GM18502 (cell line): ENCODE measurements at regions not wholly inside any gene's neighbourhood (a gene's known extent, or its start where the extent isn't known, plus 50 kb on each side); places are given as distances from the start of the nearest gene placed in this dataset.

Experiments used
- ATAC-seq: cut with Tn5 transposase; IDR thresholded peaks from one replicate; pipeline ENCODE4 v1.9.1; 2021; ENCODE audit warnings: mild to moderate bottlenecking; ENCODE audit not compliant: unreplicated experiment, poor library complexity

GRCh38 chr4:59956366-59956765 lies 1243.8 kb upstream of the ADGRL3 start:
- ATAC-seq, result no peak

- no peak for ATAC-seq
Observed at GRCh38 chr4:59960143-59960542, 1240.0 kb upstream of the ADGRL3 start.

GRCh38 chr4:59966758-59967157 lies 1233.4 kb upstream of the ADGRL3 start:
- no peak for ATAC-seq

- ATAC-seq, result no peak
Observed at GRCh38 chr4:59968796-59969195, 1231.3 kb upstream of the ADGRL3 start.

- ATAC-seq, result no peak
Observed at GRCh38 chr4:59969909-59970308, 1230.2 kb upstream of the ADGRL3 start.

GRCh38 chr4:59971952-59972351 lies 1228.2 kb upstream of the ADGRL3 start:
- no peak for ATAC-seq

GRCh38 chr4:59973492-59973891 lies 1226.6 kb upstream of the ADGRL3 start:
- no peak for ATAC-seq

- no peak for ATAC-seq
Observed at GRCh38 chr4:59979061-59979460, 1221.1 kb upstream of the ADGRL3 start.

GRCh38 chr4:59983852-59984251 lies 1216.3 kb upstream of the ADGRL3 start:
- no peak for ATAC-seq

- ATAC-seq, result no peak
Observed at GRCh38 chr4:59987289-59987688, 1212.8 kb upstream of the ADGRL3 start.

- no peak for ATAC-seq
Observed at GRCh38 chr4:59994118-59994517, 1206.0 kb upstream of the ADGRL3 start.

- ATAC-seq, result no peak
Observed at GRCh38 chr4:60002603-60003337, 1197.4 kb upstream of the ADGRL3 start.

- ATAC-seq, result no peak
Observed at GRCh38 chr4:60013464-60014184, 1186.5 kb upstream of the ADGRL3 start.

- ATAC-seq, result no peak
Observed at GRCh38 chr4:60016971-60017370, 1183.2 kb upstream of the ADGRL3 start.

- ATAC-seq, result no peak
Observed at GRCh38 chr4:60019180-60019579, 1180.9 kb upstream of the ADGRL3 start.

GRCh38 chr4:60019946-60020345 lies 1180.2 kb upstream of the ADGRL3 start:
- no peak for ATAC-seq

- ATAC-seq, result no peak
Observed at GRCh38 chr4:60020389-60020788, 1179.7 kb upstream of the ADGRL3 start.

GRCh38 chr4:60033826-60034225 lies 1166.3 kb upstream of the ADGRL3 start:
- ATAC-seq, result no peak

GRCh38 chr4:60034361-60034760 lies 1165.8 kb upstream of the ADGRL3 start:
- no peak for ATAC-seq

GRCh38 chr4:60039908-60040307 lies 1160.2 kb upstream of the ADGRL3 start:
- ATAC-seq, result no peak

GRCh38 chr4:60042231-60042652 lies 1157.9 kb upstream of the ADGRL3 start:
- no peak for ATAC-seq

- no peak for ATAC-seq
Observed at GRCh38 chr4:60042941-60043340, 1157.2 kb upstream of the ADGRL3 start.
